NCI-H2107 treated with DMSO at 0.1 percent for 48 hours (cell line): ENCODE measurements at regions not wholly inside any gene's neighbourhood (a gene's known extent, or its start where the extent isn't known, plus 50 kb on each side); places are given as distances from the start of the nearest gene placed in this dataset.
"Not testable (repeated sequence)": the region's sequence is repeated elsewhere in the genome, so short reads cannot be mapped to it uniquely, and the experiment has no call there.

Source experiments
- DNase-seq: peaks from one replicate; lab custom pipeline; 2025; ENCODE audit not compliant: unreplicated experiment; lab: John Stamatoyannopoulos, UW

DNA sequence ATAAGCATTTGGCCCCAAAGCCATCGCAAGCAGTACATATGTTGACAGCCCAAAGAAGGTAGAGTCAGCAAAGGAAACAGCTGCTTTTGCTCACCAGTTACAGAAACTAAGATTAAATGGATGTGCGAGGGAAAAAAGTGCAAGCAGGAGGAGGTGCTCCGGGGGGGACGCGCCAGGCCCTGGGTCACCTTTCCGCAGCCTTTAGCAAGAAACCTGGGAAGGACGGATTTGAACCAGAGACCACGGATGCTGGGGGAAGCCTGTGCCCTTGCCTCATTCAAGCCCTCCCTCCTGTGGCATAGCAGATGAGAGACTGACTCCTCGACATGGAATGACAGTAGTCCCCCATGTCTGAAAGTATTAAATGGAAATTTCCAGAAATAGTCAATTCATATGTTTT lies 405.6 kb upstream of the PRKCQ start:
- DNase-seq = no peak

DNA sequence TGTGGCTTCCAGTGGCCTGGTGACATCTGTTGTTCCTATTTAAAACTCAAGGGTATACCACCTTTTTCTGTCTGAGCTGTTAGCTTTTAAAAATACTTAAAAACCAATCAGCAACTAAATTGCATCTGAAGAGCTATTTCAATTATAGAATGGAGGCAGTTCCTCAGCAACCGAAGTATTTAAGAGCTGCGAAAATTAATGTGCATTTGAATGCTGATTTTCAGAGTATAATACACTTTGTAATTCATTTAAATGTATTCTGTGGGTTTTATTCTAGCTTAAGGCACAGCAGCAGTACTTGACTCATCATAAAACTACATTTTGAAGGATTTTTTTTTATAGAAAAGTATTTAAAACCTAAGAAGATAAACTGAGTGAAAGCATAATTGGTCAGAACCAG lies 404.9 kb upstream of the PRKCQ start:
- DNase-seq = no peak

DNA sequence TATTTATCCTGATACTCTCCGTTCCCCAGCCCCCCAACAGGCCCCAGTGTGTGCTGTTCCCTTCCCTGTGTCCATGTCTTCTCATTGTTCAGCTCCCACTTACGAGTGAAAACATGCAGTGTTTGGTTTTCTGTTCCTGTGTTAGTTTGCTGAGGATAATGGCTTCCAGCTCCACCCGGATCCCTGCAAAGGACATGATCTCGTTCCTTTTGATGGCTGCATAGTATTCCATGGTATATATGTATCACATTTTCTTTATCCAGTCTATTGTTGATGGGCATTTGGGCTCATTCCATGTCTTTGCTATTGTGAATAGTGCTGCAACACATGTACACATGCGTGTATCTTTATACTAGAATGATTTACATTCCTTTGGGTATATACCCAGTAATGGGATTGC lies 403.9 kb upstream of the PRKCQ start:
- DNase-seq = not testable (repeated sequence)

DNA sequence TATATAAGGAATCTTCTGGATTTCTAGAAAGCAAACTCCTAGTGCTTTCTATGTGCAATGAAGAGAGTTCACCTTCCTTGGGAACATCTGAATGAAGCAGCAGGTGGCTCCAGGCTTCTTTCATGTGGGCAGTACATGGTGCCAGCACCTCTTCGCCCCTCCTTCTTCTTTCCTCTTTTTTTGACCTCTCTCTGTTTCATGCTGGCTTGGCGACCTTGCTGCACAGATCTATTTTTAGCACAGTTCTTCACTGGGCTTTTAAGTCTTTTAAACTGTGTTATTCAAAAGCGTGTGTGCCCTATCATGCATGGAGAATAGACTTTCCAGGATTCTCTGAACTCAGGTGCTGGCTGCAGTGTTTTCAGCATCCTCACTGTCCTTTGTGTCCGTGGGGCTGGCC lies 400.3 kb upstream of the PRKCQ start:
- DNase-seq = no peak

DNA sequence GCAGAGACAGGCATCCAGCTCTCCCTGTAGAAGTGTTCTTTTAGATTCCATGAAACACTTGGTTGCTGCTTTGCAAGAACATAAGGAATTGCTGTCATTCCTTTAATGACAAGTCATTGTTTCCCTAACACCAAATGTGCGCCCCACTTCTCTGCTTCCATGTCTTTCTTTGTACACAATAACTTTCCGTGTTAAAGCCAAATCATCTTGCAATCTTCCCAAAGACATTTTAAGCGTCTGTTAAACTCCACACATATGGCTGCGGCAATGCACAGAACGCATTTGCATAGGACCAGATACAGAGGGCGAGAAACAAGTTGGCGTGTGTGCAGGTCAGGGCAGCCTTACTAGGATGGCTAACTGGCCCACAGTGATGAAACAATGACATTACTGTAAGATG lies 399.3 kb upstream of the PRKCQ start:
- no peak for DNase-seq

DNA sequence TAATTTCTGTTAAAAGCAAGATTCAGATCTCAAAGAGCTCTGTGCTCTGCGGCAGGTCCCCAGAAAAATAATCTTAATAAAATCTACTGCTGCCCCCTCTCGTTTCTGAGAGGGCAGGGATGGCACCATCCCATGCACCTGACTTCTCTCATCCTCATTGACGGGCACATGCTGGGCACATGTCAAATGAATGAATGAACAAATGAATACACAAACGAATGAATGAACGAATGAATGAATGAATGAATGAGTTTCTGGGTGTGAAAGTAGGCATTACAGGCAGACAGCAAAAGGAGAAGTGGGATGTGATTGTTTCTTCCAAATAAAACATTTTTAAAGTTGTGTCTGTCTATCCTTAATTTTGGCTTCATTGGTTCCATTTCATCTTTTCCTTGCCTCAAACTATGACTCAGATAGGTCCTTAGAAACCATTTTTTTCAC lies 398.1 kb upstream of the PRKCQ start:
- no peak for DNase-seq

DNA sequence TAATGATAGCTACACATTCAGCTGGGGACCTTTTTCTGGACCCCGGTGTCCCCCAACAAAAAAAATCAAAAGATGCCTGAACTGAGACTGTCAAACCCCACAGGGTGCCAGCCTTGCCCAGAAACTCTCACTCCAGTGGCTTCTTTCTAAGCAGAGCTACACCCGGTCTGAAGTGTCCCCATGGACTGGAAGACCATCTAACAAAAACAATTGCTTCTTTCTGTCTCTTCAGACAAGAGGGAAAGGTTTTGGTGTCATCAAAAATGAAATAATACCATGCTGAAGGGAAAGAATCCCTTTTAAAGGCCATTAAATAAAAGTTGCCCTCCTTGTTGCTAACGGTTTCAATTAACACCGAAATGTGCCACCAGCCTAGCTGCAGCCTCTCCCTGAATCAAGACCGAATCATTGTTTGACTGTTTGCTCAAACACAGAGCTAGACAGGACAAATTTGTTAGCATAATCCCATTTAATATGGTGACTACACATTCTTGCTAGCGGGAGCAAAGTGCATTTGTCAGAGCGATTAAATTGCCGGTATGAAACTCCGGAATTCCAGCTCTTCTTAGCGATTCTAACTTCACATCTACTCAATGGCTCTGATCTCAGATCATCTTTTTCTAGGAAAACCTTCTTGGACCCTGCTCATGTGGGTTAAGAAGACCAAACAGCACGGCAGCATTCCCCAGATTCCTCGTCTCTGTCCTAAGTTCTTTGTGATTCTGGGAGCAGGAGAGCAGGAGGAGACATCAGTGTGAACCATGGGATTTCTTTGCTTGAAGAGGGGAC lies 397.5 kb upstream of the PRKCQ start:
- no peak for DNase-seq

DNA sequence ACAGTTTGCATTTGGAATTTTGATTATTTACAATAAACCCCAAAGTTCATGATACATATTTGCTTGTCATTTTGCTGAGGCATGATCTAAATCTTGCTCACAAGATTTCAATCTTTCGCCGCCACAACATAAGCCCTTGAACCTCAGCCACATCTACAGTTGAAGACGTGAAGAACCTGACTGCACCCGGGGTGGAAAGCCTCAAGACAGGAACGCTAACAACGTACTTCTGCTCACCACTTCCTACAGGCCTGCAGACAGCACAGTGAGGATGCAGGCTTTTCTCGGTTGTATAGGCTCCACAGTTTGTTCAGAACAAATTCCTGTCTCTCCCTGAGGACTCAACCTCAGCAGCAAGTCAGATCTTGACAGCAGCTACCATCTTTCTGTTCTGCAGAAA lies 393.8 kb upstream of the PRKCQ start:
- DNase-seq = no peak

DNA sequence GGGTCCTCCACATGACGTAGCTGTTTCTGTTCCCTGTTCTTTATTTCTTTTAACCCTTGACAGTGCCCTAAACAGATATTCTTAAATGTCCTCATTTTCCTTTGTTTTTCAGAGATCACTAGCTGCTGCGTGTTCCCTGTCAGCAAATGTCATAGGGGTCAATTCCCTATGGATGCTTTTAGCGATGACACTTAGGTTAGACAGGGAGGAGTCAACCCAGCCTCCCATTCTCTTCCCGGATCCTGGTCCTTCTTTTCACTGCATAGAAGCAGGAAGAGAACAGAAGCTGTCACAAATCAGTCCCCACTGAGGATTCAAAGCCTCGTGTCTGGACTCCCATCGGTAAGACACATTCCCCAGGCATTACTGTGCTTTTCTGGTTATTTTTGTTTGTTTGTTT lies 392.1 kb upstream of the PRKCQ start:
- no peak for DNase-seq

DNA sequence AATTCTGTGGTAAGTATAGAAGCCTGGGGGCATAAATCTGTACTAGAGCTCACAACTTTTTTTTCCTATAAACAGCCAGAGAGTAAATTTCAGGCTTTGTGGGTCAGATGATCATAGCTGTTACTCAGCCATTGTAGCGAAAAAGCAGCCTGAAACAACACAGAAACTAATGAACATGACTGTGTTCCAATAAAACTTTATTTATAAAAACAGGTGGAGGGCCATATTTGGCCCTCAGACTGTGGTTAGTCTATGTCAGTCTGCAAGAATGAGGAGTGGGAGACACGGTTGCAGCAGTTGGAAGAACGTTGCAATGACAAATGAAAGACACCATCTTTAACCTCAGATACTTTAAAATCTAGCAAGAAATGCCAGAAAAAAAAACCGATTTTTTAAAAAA lies 389.6 kb upstream of the PRKCQ start:
- DNase-seq = no peak

DNA sequence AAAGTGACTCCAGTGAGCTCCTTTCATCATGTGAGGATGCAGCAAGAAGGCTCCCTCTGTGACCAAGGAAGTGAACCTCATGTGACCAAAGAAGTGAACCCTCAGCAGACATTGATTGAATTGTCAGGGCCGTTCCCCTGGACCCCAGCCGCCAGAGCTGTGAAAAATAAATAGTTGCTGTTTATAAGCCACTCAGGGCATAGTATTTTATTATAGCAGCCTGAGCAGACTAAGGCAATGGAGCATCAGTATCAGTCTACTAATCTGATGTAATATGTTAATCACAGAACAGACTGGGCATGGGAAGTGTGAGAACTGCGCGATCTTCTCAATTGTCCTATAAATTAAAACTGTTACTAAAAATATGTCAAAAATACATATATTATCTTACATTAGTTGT lies 384.5 kb upstream of the PRKCQ start:
- DNase-seq = no peak

DNA sequence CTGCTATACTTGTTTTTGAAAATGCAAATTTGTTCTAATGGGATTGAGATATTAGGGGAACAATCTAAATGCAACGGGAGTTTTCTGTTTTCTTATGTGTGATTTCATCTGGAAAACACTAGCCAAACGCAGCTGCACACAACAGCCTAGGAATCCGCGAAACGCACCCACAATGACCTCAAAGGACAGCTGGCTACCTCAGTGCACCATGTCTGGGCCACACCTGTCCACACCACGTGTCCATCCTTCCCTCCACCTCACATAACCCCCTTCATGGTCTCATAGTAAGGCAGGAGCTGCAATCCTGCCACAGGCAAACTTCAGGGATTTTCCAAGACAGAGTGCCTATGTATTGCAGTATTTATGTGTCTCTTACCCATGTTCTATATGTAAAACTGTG lies 382.5 kb upstream of the PRKCQ start:
- no peak for DNase-seq

DNA sequence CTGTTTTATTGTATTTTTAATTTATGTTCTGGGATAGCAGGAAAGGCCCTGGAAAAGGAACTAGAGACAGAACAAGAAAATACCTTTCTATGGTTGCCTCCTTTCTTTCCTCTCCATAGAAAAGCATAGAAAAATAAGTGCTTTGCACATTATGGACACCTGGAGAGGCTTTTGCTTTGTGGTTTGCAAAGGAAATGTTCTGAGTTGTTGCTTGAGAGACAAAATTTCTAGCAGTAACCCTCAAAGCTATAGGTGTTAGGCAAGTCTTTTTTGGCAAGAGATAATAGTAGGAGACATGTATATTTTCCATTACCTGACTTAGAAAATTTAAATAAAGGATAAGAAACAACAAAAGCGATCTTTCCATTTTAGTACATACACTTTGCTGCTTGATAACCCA lies 378.6 kb upstream of the PRKCQ start:
- DNase-seq = no peak

DNA sequence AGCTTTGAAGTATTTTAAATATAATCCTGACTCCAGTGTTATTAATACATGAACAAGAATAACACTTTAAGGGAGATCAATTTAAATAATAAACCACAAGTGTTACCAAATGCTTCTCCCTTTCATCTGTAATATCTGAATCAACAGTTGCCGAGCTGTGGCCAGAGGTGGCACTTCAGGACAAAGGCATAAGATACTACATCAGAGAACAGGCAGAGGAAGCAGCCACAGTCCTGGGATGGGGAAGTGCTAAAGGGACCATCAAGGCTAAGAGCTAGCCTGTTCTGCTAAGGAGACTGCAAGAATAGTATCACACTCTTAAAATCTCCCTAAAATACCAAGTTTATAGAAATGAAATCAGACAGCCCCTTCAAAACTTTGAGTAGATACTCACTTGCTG lies 378.2 kb upstream of the PRKCQ start:
- DNase-seq = no peak

DNA sequence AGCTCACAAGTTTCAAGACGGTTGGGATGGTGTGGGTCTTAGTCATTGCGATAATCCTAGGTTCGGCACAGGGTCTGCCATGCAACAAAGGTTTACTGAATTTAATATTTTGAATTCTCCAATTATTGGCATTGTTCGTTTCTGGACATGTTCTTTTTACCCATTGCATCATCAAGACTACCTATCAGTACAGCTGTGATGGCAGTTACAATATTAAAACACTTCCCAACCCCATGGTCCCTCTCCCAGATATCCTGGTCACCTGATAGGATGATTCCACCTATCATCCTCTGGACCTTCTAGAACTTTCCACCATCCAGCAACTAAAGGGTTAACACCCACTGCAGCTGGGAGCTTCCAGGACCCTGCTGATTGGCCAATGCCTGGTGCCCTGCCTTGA lies 377.8 kb upstream of the PRKCQ start:
- DNase-seq = no peak

DNA sequence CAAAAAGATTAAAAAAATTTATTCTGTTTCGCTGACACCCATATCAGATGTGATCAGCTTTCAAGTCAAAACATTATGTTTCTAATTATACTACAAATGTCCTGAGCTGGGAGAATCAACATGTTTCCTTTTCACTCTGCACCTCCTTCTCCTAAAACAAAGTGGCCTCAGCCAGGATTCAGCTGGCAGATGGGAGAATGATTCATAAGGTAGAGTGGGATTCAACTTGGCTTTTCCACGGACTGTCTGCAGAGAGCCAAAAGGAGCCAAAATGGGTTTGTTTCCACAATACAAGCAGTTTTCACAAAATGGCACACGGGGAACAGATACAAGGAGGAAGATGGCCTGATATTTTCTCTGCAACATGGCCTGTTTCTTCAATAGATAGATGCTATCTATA lies 376.5 kb upstream of the PRKCQ start:
- no peak for DNase-seq

DNA sequence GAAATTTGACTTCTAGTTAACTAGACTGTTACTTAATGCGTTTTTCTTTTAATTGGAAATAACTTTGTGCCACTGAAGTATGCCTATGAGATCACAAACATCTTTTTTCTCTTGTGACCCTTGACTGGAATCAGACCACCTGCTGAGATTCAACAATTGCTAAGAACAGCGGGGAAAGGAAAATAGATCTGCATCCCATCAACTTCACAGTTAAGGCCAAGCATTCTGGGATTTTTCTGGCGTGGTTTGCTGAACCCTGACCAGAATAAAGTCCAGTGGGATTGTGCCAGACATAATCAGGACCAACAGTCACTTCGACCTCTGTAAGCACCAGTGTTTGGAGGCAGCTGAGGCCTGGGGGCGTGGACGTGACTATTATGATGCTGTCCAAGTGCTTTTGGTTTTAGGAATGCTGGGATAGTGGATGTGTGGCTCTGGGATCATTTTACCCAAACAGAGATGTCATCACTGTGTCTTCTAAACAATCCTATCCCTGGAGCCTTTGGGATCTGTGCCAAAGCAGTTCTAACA lies 373.3 kb upstream of the PRKCQ start:
- no peak for DNase-seq

DNA sequence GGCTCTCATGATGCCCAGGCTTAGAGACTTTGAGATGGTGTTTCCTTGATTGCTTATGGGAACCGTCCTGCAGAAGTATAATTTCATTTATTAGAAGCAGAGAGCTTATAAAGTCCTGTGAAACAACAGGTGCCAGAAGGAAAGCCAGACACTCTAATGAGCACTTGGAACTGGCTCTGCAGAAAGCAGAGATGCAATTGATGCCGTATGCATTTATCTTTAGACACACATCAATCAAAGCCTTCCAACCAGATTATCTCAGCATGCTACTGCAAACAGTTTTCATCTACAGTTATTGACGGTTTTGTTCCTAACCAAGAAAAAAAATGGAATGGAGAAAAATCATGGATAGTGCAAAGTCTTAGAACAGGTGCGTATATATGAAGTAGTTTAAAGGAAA lies 371.7 kb upstream of the PRKCQ start:
- no peak for DNase-seq

DNA sequence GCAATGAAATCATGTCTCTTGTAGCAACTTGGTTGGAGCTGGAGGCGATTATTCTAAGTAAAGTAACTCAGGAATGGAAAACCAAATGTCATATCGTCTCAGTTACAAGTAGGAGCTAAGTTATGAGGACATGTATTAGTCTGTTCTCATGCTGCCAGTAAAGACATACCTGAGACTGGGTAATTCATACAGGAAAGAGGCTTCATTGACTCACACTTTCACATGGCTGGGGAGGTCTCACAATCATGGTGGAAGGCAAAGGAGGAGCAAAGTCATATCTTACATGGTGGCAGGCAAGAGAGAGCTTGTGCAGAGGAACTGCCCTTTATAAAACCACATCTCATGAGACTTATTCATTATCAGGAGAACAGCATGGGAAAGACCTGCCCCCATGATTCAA lies 370.1 kb upstream of the PRKCQ start:
- DNase-seq = no peak

DNA sequence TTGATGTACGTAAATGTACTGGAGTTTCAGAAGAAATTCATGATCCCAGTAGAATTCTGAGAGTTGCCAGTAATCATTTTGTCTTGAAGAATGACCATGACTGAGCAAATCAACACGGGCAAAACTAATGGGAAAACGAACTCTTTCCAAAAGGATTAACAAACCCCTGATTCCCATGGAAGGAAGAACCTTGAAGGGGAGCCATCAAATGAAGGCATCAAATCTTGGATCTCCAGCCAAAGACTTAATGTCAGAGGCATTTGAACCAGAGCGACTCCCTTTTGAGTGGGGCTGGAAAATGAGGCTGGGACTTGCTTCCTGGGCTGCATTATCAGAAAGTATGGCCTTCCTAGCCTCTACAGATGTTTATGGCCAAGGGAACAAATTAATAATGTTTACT lies 364.4 kb upstream of the PRKCQ start:
- DNase-seq = no peak

DNA sequence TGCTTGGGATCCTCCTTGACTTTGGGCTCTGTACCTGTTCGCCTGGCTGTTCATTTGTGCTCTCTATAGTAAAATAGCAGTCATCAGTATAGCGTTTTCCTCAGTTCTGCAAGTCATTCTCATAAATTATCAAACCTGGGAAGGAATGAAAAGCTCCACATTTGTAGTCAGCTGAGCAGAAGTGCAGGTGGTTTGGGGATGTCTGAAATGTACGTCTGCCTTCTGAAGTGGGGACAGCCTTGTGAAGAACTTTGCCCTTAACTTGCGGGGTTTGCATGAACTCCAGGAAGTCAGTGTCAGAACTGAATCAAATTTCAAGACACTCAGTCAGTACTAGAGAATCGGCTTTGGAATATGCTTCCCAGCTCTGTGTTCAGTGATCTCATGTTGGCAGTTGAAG lies 358.3 kb upstream of the PRKCQ start:
- no peak for DNase-seq

DNA sequence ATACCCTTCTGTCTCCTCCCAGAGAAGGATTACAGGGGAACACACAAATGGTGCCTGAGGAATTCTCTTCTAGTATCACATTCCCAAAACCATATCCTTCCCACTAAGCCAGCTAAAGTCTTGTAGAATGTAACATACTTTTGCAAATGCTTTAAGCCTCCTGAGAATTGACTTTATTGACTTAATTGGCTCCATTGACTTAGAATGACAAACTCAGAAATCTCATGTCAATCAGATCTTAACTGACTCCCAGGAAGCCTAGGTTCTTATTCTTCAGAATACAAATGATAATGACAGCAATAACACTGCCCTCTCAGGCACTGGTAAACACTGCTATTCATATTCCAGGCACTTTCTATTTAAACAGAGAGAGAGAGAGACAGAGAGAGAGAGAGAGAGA lies 356.9 kb upstream of the PRKCQ start:
- DNase-seq = no peak

DNA sequence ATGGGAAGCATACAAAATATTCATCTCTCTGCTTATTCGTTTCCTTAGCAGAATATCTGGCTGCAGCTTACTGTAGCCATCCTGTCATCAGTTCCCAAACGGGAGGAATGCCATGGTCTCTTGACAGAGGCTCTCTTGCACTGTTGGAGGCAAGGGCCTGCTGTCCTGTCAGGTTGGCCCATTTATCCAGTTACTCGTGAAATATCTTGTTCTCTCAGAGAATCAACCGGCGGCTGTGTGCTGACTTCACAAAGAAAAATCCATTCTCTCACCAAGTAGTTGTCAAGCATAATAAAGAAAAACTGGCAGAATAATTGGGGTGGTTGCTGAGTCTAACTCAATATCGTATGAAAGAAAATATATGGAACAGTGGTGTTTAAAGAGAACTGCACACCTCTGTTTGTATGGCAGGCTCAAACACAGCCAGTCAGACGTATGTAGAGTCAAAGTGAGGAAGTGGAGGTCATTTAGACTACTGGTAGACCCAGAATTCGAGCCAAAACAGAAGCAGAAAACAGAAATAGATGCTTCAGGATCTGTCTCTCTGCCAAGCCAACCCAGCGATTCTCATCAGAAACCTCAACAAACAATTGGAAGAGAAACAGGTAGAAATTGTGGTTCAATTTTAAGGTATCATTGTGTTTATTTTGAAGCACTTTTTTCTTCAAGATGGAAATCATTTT lies 349.2 kb upstream of the PRKCQ start:
- DNase-seq = no peak
